Ovary (tissue), 3 donors: ENCODE measurements at regions not wholly inside any gene's neighbourhood (a gene's known extent, or its start where the extent isn't known, plus 50 kb on each side); places are given as distances from the start of the nearest gene placed in this dataset.

Experiments used
- EP300 ChIP-seq: sonication (generic); formaldehyde crosslinking; IDR thresholded peaks from one replicate; pipeline ENCODE4 v1.6.1; 2017; ENCODE audit warnings: antibody characterized with exemption
- POLR2A ChIP-seq: fragments of 450-650 bp; IDR thresholded peaks from one replicate; pipeline ENCODE4 v1.6.1; 2017; ENCODE audit warnings: antibody characterized with exemption, mild to moderate bottlenecking, moderate library complexity
- TF ChIP-seq, protein P1 (sequence below), 3 donors: fragments of 450-650 bp in 2 of 3; fragments of 200-600 bp in 1 of 3; IDR thresholded peaks; one replicate each; pipeline versions ENCODE4 v1.5.1 to v1.8.0; 2016 to 2022; ENCODE audit warnings: antibody characterized with exemption in 3 of 3, mild to moderate bottlenecking in 1 of 3
- donor health status: DM: no; HTN: no; CAD: no.

DNA sequence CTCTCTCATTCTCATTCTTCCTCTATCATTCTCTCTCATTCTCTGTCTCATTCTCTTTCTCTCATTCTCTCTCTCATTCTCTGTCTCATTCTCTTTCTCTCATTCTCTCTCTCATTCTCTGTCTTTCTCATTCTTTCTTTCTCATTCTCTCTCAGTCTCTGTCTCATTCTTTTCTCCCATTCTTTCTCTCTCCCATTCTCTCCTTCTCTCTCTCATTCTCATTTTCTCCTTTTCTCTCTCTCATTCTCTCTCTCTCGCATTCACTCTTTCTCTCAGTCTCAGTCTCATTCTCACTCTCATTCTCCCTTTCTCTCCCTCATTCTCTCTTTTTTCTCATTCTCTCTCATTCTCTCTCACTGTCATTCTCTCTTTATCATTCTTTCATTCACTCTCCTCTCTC is 152.0 kb upstream of the UQCRFS1 start:
- TF ChIP-seq EP300 (no peak), POLR2A (no peak)
- TF ChIP-seq, protein P1, sequence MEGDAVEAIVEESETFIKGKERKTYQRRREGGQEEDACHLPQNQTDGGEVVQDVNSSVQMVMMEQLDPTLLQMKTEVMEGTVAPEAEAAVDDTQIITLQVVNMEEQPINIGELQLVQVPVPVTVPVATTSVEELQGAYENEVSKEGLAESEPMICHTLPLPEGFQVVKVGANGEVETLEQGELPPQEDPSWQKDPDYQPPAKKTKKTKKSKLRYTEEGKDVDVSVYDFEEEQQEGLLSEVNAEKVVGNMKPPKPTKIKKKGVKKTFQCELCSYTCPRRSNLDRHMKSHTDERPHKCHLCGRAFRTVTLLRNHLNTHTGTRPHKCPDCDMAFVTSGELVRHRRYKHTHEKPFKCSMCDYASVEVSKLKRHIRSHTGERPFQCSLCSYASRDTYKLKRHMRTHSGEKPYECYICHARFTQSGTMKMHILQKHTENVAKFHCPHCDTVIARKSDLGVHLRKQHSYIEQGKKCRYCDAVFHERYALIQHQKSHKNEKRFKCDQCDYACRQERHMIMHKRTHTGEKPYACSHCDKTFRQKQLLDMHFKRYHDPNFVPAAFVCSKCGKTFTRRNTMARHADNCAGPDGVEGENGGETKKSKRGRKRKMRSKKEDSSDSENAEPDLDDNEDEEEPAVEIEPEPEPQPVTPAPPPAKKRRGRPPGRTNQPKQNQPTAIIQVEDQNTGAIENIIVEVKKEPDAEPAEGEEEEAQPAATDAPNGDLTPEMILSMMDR (IDR thresholded peaks at IDR 0.05): no peak
